ENCODE measurements at regions not wholly inside any gene's neighbourhood (a gene's known extent, or its start where the extent isn't known, plus 50 kb on each side); places are given as distances from the start of the nearest gene placed in this dataset.

GRCh38 chr14:101008196-101008595 lies 104.7 kb upstream of the RTL1 start:
- peaks cover 16% of the 10 kb centered on the region for H3K4me1 ChIP-seq (ENCODE audit: insufficient read depth, low read length)
- no peak overlapping the region for H3K4me3 ChIP-seq (ENCODE audit: low read depth in 1 of 2, low read length in 2 of 2)
- H3K27ac ChIP-seq (ENCODE audit: low read length), result no peak overlapping the region
- no peak for TF ChIP-seq CTCF (IDR thresholded peaks at IDR 0.05; ENCODE audit: borderline replicate concordance, extremely low read depth, low read length, poor library complexity, severe bottlenecking)
- H2AFZ ChIP-seq (ENCODE audit: low read depth, low read length), result no peak overlapping the region
- no peaks in the 10 kb centered on the region for H3K27me3 ChIP-seq (ENCODE audit: insufficient read depth, low read length, poor library complexity)
- no peaks in the 10 kb centered on the region for H3K79me2 ChIP-seq (ENCODE audit: insufficient read depth, low read length)
- no peaks in the 10 kb centered on the region for H3K36me3 ChIP-seq (ENCODE audit: insufficient read depth, low read length)
- no peaks in the 10 kb centered on the region for H4K20me1 ChIP-seq (ENCODE audit: insufficient read depth, low read length)
- ATAC-seq (ENCODE audit: insufficient read depth, low read depth) (no peak), DNase-seq (no peak)
- no peak overlapping the region for H3K9ac ChIP-seq (ENCODE audit: low read depth, low read length)
- no peak overlapping the region for H3K4me2 ChIP-seq (ENCODE audit: insufficient read depth, low read length)
- H3K9me3 ChIP-seq (ENCODE audit: insufficient read depth, low read length, severe bottlenecking), result peaks cover 6% of the 10 kb centered on the region

DNA sequence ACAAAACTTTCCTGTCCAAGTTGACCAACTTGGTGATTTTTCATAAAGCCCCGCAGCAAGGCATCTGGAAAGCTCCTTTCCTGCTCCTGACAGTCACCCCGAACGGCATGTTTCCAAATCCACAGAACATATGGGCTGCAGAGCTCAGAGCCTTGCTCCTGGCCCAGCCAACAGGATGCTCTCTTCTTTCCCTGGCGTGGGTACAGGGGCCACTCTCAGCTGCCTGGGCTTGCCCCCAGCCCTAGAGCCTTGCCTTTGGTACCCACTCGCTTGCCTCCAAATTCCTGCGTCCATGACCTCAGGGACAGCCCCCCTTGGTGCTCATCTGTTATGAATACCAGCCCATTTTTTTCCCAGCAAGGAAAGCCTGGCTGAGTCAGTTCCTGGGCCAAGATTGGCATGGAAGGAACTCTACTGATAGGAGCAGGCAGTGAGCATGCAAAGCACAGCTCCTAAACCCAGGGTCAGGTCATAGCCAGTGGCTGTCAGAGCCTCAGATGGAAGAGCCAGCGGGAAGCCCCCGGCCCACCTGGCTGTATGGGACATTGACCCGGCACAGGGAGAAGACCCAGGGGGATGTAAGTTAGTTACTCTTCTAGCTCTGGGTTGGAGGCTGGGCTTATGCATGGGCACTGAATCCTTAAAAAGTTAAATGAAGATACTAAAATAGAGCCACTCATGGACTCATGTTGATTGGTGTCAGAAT lies 105.3 kb upstream of the RTL1 start:
- no peaks in the 10 kb centered on the region for H4K20me1 ChIP-seq (ENCODE audit: insufficient read depth, low read length)
- no peak overlapping the region for H3K27ac ChIP-seq (ENCODE audit: low read length)
- H3K36me3 ChIP-seq (ENCODE audit: insufficient read depth, low read length), result no peaks in the 10 kb centered on the region
- no peak overlapping the region for H3K9ac ChIP-seq (ENCODE audit: low read depth, low read length)
- peaks cover 6% of the 10 kb centered on the region for H3K9me3 ChIP-seq (ENCODE audit: insufficient read depth, low read length, severe bottlenecking)
- peaks cover 16% of the 10 kb centered on the region for H3K4me1 ChIP-seq (ENCODE audit: insufficient read depth, low read length)
- no peak overlapping the region for H2AFZ ChIP-seq (ENCODE audit: low read depth, low read length)
- TF ChIP-seq CTCF (IDR thresholded peaks at IDR 0.05; ENCODE audit: borderline replicate concordance, extremely low read depth, low read length, poor library complexity, severe bottlenecking), result no peak
- TF ChIP-seq EZH2 (IDR thresholded peaks at IDR 0.05; ENCODE audit: borderline replicate concordance, low read depth, low read length, severe bottlenecking), result no peak
- no peak overlapping the region for H3K4me3 ChIP-seq (ENCODE audit: low read depth in 1 of 2, low read length in 2 of 2)
- no peak overlapping the region for H3K4me2 ChIP-seq (ENCODE audit: insufficient read depth, low read length)
- no peak for DNase-seq
- no peaks in the 10 kb centered on the region for H3K27me3 ChIP-seq (ENCODE audit: insufficient read depth, low read length, poor library complexity)
- H3K79me2 ChIP-seq (ENCODE audit: insufficient read depth, low read length), result no peaks in the 10 kb centered on the region
- ATAC-seq (ENCODE audit: insufficient read depth, low read depth), result no peak

GRCh38 chr14:101009531-101009930 lies 106.0 kb upstream of the RTL1 start:
- no peaks in the 10 kb centered on the region for H4K20me1 ChIP-seq (ENCODE audit: insufficient read depth, low read length)
- H3K27ac ChIP-seq (ENCODE audit: low read length), result no peak overlapping the region
- no peak overlapping the region for H2AFZ ChIP-seq (ENCODE audit: low read depth, low read length)
- no peak overlapping the region for H3K4me2 ChIP-seq (ENCODE audit: insufficient read depth, low read length)
- ATAC-seq (ENCODE audit: insufficient read depth, low read depth) (no peak), DNase-seq (no peak)
- H3K9me3 ChIP-seq (ENCODE audit: insufficient read depth, low read length, severe bottlenecking), result peaks cover 6% of the 10 kb centered on the region
- H3K36me3 ChIP-seq (ENCODE audit: insufficient read depth, low read length), result no peaks in the 10 kb centered on the region
- no peaks in the 10 kb centered on the region for H3K27me3 ChIP-seq (ENCODE audit: insufficient read depth, low read length, poor library complexity)
- H3K79me2 ChIP-seq (ENCODE audit: insufficient read depth, low read length), result no peaks in the 10 kb centered on the region
- no peak overlapping the region for H3K9ac ChIP-seq (ENCODE audit: low read depth, low read length)
- TF ChIP-seq EZH2 (IDR thresholded peaks at IDR 0.05; ENCODE audit: borderline replicate concordance, low read depth, low read length, severe bottlenecking) (no peak), CTCF (IDR thresholded peaks at IDR 0.05; ENCODE audit: borderline replicate concordance, extremely low read depth, low read length, poor library complexity, severe bottlenecking) (no peak)
- no peak overlapping the region for H3K4me3 ChIP-seq (ENCODE audit: low read depth in 1 of 2, low read length in 2 of 2)
- H3K4me1 ChIP-seq (ENCODE audit: insufficient read depth, low read length), result peaks cover 16% of the 10 kb centered on the region
